ENCODE measurements at regions not wholly inside any gene's neighbourhood (a gene's known extent, or its start where the extent isn't known, plus 50 kb on each side); places are given as distances from the start of the nearest gene placed in this dataset.
A peak's percentile ranks its signal among the peaks of the same experiment; 100 is the strongest.
"Not testable (repeated sequence)": the region's sequence is repeated elsewhere in the genome, so short reads cannot be mapped to it uniquely, and the experiment has no call there.

DNA sequence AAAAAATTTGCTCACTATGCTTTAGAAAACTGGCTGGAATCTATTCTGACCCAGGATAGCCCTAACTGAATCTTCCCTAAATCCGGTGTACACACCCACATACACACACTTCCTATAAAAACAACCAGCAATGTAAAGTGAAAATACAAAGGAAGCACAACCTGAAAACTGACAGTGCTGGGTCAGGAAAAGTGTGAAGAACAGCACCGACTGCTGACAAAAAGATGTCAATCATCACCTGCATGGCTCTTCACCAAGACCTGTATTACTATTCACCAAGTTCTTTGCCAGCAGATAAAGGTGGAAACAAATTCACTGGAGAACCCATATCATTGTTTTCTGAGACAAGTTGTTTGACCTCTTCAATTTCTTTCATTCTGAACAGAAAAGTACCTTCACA is 293.8 kb upstream of the GRAMD2B start:
- DNase-seq (ENCODE audit: low read depth) = no peak
- TF ChIP-seq, protein P1, sequence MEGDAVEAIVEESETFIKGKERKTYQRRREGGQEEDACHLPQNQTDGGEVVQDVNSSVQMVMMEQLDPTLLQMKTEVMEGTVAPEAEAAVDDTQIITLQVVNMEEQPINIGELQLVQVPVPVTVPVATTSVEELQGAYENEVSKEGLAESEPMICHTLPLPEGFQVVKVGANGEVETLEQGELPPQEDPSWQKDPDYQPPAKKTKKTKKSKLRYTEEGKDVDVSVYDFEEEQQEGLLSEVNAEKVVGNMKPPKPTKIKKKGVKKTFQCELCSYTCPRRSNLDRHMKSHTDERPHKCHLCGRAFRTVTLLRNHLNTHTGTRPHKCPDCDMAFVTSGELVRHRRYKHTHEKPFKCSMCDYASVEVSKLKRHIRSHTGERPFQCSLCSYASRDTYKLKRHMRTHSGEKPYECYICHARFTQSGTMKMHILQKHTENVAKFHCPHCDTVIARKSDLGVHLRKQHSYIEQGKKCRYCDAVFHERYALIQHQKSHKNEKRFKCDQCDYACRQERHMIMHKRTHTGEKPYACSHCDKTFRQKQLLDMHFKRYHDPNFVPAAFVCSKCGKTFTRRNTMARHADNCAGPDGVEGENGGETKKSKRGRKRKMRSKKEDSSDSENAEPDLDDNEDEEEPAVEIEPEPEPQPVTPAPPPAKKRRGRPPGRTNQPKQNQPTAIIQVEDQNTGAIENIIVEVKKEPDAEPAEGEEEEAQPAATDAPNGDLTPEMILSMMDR (IDR thresholded peaks at IDR 0.05; ENCODE audit: low read length, missing control alignments) = no peak
- H3K4me3 ChIP-seq (replicated peaks; ENCODE audit: low read depth, low read length) = no peak overlapping the region

DNA sequence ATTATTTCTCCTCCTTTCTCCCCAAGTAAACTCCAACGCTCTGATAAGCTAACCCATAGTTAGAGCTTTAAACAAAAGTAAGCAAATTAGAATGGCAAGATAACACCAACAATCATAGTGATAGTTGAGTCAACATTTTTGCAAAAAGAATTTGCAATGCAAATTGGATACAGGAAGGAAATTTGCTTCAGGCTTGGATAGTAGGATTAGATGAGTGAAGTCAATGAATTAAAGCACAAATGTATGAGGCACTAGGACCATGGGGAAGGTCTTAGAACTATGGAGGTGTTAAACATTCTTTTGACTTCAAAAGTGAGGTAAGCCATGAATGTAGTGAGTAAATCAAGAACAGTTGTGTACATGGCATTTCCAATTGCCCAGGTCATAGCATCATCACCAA is 289.8 kb upstream of the GRAMD2B start:
- DNase-seq (ENCODE audit: low read depth) = no peak
- H3K4me3 ChIP-seq (replicated peaks; ENCODE audit: low read depth, low read length) = no peak overlapping the region
- TF ChIP-seq, protein P1 (IDR thresholded peaks at IDR 0.05; ENCODE audit: low read length, missing control alignments) = no peak

DNA sequence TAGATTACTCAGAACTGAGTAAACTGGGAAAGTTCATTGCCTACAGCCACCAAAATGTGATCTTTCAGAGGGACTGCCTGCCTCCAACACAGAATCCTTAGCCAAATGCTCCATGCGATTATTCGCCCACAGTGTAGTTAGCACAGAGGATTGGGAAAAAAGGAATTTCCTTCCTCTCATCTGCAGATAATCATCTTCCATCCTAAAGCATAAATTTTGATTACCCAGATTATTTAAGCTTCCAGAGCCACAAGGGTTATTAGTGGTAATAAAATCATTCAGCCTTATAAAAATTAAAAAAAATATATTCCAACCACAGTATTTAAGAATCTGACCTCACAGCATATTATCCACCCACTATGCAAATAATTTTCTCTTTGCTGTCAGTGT is 285.3 kb upstream of the GRAMD2B start:
- H3K4me3 ChIP-seq (replicated peaks; ENCODE audit: low read depth, low read length) = no peak overlapping the region
- TF ChIP-seq, protein P1 (IDR thresholded peaks at IDR 0.05; ENCODE audit: low read length, missing control alignments) = no peak
- no peak for DNase-seq (ENCODE audit: low read depth)

DNA sequence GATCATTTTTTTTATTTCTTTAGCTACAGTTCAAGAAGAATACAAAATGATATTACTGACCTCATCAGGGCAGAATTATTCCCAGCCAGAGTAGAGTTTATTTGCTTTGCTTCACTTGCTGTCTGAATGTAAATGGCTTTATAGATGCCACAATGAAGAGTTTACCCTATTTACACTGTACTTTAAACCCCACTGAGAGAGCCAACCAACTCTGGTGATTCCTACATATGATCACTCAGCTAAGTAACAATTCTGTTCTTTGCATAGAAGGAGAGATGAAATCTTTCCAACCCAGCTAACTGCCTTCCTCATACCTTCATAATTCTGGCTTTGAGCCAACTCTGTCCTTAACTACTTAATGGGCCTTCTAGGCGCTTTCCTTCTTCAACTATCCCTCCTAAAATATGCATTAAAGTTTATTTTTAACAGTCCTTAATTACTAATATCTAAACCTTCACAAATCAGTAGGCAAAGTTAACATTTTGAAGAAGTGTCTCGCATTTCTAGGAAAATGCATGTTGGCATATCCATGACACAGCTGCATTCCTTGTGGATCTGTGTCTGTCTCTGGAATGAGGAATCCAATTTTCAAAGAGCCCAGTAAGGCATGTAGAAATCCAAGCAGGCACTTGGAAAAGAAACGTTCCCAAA is 284.8 kb upstream of the GRAMD2B start:
- no peak overlapping the region for H3K4me3 ChIP-seq (replicated peaks; ENCODE audit: low read depth, low read length)
- TF ChIP-seq, protein P1 (IDR thresholded peaks at IDR 0.05; ENCODE audit: low read length, missing control alignments) = no peak
- peak; percentile 18 for DNase-seq (ENCODE audit: low read depth)

DNA sequence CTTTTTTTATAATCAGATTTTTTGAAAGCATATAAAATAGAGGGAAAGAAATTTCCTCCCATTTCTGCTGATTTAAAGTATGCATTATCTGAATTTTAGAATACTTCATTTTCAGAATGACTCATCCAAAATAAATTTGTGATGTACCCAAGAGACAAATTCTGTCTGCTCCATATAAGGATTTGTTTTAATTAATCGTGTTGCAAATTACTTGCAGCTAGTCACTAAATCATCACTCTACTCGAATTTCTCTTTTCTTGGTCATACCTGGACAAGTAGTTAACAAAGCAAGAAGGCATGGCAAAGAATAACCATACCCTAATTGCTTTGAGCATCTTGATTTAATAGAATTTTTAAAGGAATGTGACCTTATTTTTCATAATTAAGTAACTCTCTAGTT is 284.1 kb upstream of the GRAMD2B start:
- TF ChIP-seq, protein P1 (IDR thresholded peaks at IDR 0.05; ENCODE audit: low read length, missing control alignments) = no peak
- no peak overlapping the region for H3K4me3 ChIP-seq (replicated peaks; ENCODE audit: low read depth, low read length)
- no peak for DNase-seq (ENCODE audit: low read depth)

DNA sequence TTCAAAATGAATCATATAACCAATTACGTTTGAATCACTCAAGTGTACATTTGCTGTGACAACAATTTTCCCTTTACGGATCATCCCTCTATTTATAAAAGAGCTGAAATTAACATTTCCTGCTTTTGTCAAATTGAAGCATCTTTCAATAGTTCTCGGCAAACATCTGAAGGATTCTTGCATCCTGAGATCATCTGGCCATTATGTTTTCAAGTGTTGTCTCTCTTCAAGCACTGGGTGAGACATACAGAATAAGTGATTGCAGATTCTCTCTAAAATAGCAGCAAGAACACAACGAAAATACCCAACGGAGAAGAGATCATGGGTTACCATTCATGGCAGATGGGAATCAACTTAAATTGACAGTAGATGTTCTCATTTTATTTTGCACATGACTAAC is 283.4 kb upstream of the GRAMD2B start:
- no peak overlapping the region for H3K4me3 ChIP-seq (replicated peaks; ENCODE audit: low read depth, low read length)
- DNase-seq (ENCODE audit: low read depth) = peak; percentile 13
- TF ChIP-seq, protein P1 (IDR thresholded peaks at IDR 0.05; ENCODE audit: low read length, missing control alignments) = no peak

DNA sequence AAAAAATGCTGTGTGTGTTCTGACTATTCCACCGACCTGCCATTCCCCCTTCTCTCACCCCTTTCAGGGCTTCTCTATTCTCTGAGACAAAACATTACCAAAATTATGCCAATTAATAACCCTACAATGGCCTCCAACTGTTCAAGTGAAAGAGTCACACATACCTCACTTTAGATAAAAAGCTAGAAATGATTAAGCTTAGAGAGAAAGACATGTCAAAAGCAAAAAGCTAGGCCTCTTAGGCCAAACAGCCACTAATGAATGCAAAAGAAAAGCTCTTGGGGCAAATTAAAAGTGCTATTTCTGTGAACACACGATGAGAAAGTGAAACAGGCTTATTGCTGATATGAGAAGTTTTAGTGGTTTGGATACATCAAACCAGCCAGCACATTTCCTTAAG is 279.6 kb upstream of the GRAMD2B start:
- no peak for DNase-seq (ENCODE audit: low read depth)
- no peak overlapping the region for H3K4me3 ChIP-seq (replicated peaks; ENCODE audit: low read depth, low read length)
- TF ChIP-seq, protein P1 (IDR thresholded peaks at IDR 0.05; ENCODE audit: low read length, missing control alignments) = no peak

DNA sequence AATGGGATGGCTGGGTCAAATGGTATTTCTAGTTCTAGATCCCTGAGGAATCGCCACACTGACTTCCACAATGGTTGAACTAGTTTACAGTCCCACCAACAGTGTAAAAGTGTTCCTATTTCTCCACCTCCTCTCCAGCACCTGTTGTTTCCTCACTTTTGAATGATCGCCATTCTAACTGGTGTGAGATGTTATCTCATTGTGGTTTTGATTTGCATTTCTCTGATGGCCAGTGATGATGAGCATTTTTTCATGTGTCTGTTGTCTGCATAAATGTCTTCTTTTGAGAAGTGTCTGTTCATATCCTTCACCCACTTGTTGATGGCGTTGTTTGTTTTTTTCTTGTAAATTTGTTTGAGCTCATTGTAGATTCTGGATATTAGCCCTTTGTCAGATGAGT is 272.9 kb upstream of the GRAMD2B start:
- not testable (repeated sequence) for H3K4me3 ChIP-seq (replicated peaks; ENCODE audit: low read depth, low read length); DNase-seq (ENCODE audit: low read depth)

DNA sequence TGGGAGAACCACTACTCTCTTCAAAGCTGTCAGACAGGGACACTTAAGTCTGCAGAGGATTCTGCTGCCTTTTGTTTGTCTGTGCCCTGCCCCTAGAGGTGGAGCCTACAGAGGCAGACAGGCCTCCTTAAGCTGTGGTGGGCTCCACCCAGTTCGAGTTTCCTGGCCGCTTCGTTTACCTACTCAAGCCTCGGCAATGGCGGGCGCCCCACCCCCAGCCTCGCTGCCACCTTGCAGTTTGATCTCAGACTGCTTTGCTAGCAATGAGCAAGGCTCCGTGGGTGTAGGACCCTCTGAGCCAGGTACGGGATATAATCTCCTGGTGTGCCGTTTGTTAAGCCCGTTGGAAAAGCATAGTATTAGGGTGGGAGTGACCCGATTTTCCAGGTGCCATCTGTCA is 267.9 kb upstream of the GRAMD2B start:
- H3K4me3 ChIP-seq (replicated peaks; ENCODE audit: low read depth, low read length); DNase-seq (ENCODE audit: low read depth): not testable (repeated sequence)
